ENCODE measurements at regions not wholly inside any gene's neighbourhood (a gene's known extent, or its start where the extent isn't known, plus 50 kb on each side); places are given as distances from the start of the nearest gene placed in this dataset.

- TF ChIP-seq CEBPB (IDR thresholded peaks at IDR 0.05; ENCODE audit: borderline replicate concordance in 1 of 2, low read depth in 2 of 2, low read length in 2 of 2): no peak
- no peak for TF ChIP-seq ATF7 (IDR thresholded peaks at IDR 0.05; ENCODE audit: low read depth)
- no peak for TF ChIP-seq MAX (IDR thresholded peaks at IDR 0.05; ENCODE audit: low read depth, low read length)
- TF ChIP-seq TBL1XR1 (IDR thresholded peaks at IDR 0.05; ENCODE audit: low read depth, low read length): no peak
- no peak for TF ChIP-seq CTCF (IDR thresholded peaks at IDR 0.05 in 2 of 3, conservative IDR thresholded peaks at IDR 0.05 in 1 of 3; ENCODE audit: control insufficient read depth in 2 of 3, extremely low read depth in 1 of 3, insufficient read depth in 1 of 3, low read depth in 3 of 3, low read length in 3 of 3)
Measured at GRCh38 chr4:63029380-63029779, 1379.9 kb downstream of the TECRL start.

All from GM12878 (cell line).